ENCODE measurements at regions not wholly inside any gene's neighbourhood (a gene's known extent, or its start where the extent isn't known, plus 50 kb on each side); places are given as distances from the start of the nearest gene placed in this dataset.
"Not testable (repeated sequence)": the region's sequence is repeated elsewhere in the genome, so short reads cannot be mapped to it uniquely, and the experiment has no call there.

GRCh38 chr7:67486401-67486800 lies 489.8 kb downstream of the TYW1 start:
- DNase-seq: no peak

- no peak for DNase-seq
Observed at GRCh38 chr7:67487316-67487715, 490.7 kb downstream of the TYW1 start.

- no peak for DNase-seq
Observed at GRCh38 chr7:67489881-67490280, 493.2 kb downstream of the TYW1 start.

- no peak for DNase-seq
Observed at GRCh38 chr7:67493366-67493765, 496.7 kb downstream of the TYW1 start.

GRCh38 chr7:67496589-67496988 lies 500.0 kb downstream of the TYW1 start:
- no peak for DNase-seq

GRCh38 chr7:67497914-67498313 lies 501.3 kb downstream of the TYW1 start:
- DNase-seq: not testable (repeated sequence)

GRCh38 chr7:67502929-67503328 lies 506.3 kb downstream of the TYW1 start:
- no peak for DNase-seq

GRCh38 chr7:67505449-67505848 lies 508.8 kb downstream of the TYW1 start:
- no peak for DNase-seq

GRCh38 chr7:67512481-67512880 lies 515.8 kb downstream of the TYW1 start:
- DNase-seq: no peak

- no peak for DNase-seq
Observed at GRCh38 chr7:67518580-67518979, 521.9 kb downstream of the TYW1 start.

- no peak for DNase-seq
Observed at GRCh38 chr7:67519171-67519570, 522.5 kb downstream of the TYW1 start.

- DNase-seq: no peak
Observed at GRCh38 chr7:67522504-67522903, 525.9 kb downstream of the TYW1 start.

- no peak for DNase-seq
Observed at GRCh38 chr7:67523713-67524112, 527.1 kb downstream of the TYW1 start.

- DNase-seq: peak; percentile 93
Observed at GRCh38 chr7:67525588-67525987, 529.0 kb downstream of the TYW1 start.

- no peak for DNase-seq
Observed at GRCh38 chr7:67535241-67535989, 538.8 kb downstream of the TYW1 start.

GRCh38 chr7:67542916-67543315 lies 546.3 kb downstream of the TYW1 start:
- DNase-seq: no peak

- DNase-seq: peak; percentile 32
Observed at GRCh38 chr7:67547183-67547907, 550.7 kb downstream of the TYW1 start.

GRCh38 chr7:67549126-67549525 lies 552.5 kb downstream of the TYW1 start:
- no peak for DNase-seq

- DNase-seq: peak; percentile 48
Observed at GRCh38 chr7:67550801-67551436, 554.3 kb downstream of the TYW1 start.

- DNase-seq: no peak
Observed at GRCh38 chr7:67552738-67553137, 556.1 kb downstream of the TYW1 start.

GRCh38 chr7:67553378-67553777 lies 556.7 kb downstream of the TYW1 start:
- DNase-seq: no peak

- DNase-seq: no peak
Observed at GRCh38 chr7:67554986-67555385, 558.4 kb downstream of the TYW1 start.

GRCh38 chr7:67564959-67565358 lies 568.3 kb downstream of the TYW1 start:
- no peak for DNase-seq

GRCh38 chr7:67566101-67566500 lies 569.5 kb downstream of the TYW1 start:
- DNase-seq: no peak

Data from NCI-H187 treated with DMSO at 0.1 percent for 48 hours (cell line).